ENCODE measurements at regions not wholly inside any gene's neighbourhood (a gene's known extent, or its start where the extent isn't known, plus 50 kb on each side); places are given as distances from the start of the nearest gene placed in this dataset.

DNA sequence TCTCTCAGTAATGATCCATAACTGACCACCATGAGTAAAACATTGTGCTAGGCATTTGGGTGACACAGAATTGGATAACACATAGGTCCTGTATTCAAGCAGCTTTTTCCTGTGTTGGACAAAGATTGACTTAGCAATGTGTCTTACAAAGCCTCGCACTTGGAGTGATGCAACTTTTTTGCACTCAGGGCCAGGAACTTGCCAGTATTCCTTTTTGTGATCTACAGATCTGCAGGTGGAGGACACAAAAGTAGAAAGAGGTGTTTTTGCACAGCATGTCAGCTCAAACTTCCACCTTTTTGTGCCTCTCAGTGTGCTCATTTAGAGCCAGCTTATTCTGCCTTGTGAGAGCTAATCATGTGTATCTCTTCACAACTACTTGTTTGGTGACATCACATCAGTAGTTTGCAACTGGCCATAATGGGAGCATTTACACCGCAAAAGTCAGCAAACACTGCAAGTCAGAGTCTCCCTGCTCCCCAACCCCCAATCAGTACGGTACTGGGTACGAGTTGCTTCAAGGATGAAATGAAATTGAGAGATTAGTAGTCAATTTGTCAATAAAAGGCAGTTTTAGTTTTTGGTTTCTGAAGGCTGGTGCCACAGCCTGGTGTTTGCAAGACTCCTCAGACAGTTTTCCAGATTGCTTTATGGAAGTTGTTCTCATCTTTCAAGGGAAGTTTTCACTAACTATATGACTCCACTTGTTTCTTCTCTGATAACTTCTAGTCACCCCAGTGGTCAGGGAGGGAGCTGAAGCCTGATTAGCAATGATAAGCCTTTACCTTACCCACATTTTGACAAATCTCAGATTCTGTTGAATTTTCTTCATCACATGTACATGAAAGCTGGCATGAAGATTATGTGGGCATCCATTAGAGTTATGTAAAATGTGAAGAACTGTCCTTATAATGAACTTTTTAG lies 149.1 kb downstream of the PDCD6IP start:
- H3K27me3 ChIP-seq (ENCODE audit: control insufficient read depth, insufficient read depth, low read length): peaks cover 1% of the 10 kb centered on the region; the same call in 1 of the 2 replicates
- TF ChIP-seq, protein P1, sequence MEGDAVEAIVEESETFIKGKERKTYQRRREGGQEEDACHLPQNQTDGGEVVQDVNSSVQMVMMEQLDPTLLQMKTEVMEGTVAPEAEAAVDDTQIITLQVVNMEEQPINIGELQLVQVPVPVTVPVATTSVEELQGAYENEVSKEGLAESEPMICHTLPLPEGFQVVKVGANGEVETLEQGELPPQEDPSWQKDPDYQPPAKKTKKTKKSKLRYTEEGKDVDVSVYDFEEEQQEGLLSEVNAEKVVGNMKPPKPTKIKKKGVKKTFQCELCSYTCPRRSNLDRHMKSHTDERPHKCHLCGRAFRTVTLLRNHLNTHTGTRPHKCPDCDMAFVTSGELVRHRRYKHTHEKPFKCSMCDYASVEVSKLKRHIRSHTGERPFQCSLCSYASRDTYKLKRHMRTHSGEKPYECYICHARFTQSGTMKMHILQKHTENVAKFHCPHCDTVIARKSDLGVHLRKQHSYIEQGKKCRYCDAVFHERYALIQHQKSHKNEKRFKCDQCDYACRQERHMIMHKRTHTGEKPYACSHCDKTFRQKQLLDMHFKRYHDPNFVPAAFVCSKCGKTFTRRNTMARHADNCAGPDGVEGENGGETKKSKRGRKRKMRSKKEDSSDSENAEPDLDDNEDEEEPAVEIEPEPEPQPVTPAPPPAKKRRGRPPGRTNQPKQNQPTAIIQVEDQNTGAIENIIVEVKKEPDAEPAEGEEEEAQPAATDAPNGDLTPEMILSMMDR (IDR thresholded peaks at IDR 0.05; ENCODE audit: insufficient read depth, low read depth, low read length): no peak
- no peak for DNase-seq (ENCODE audit: low read depth)
- H3K36me3 ChIP-seq (ENCODE audit: control insufficient read depth, insufficient read depth, low read length): no peaks in the 10 kb centered on the region
- POLR2A ChIA-PET: interaction anchor here (0.5 kb wide), 1 partner anchor 64 kb away, joined by 3 read pairs; no protein-coding TSS in a partner anchor
- CTCF ChIA-PET: no interaction called here
- no peak overlapping the region for H3K4me3 ChIP-seq (ENCODE audit: low read depth, low read length)

DNA sequence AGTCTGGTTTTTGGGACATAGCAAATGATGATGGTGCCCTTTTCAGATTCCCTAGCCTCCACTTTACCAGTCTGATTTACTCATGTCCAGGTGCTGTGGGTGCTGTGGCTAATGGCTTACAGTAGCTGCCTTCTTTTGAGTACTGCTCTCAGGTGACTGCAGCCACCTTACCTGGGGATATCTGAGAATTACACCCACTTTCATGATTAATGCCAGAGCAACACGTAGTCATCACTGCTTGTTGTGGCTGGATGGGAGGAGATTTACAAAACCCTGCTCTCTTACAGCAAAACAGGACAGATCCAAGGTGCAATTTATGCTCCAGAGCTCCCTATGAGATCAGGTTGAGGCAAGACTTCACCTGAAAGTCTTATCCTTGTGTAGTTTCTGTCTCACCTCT lies 150.6 kb downstream of the PDCD6IP start:
- Histone ChIP-seq H3K27me3 (ENCODE audit: control insufficient read depth, insufficient read depth, low read length) (peaks cover 1% of the 10 kb centered on the region; the same call in 1 of the 2 replicates), H3K4me3 (ENCODE audit: low read depth, low read length) (no peak overlapping the region), H3K36me3 (ENCODE audit: control insufficient read depth, insufficient read depth, low read length) (no peaks in the 10 kb centered on the region)
- TF ChIP-seq, protein P1 (IDR thresholded peaks at IDR 0.05; ENCODE audit: insufficient read depth, low read depth, low read length): no peak
- CTCF ChIA-PET: interaction anchor here (0.6 kb wide), 1 partner anchor 337 kb away, joined by 3 read pairs; no protein-coding TSS in a partner anchor
- DNase-seq (ENCODE audit: low read depth): no peak
- POLR2A ChIA-PET: no interaction called here

DNA sequence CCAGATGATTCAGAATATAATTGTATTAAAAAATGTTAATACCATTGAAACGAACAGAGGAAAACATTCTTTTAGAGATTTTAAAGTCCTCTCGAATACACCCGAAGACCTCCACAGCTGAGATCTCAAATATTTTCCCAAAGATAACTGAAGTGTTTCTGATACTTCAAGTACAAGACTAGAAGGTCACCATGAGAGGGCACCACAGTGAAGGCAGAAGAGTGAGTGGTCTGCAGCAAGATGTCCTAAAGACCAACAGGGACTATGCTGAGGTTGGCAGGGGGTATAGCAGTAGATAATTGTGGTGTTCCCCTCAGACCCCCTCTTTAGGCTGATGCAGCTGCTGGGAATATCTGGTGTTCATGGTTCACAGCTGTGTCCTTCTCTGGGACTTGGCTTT lies 156.5 kb downstream of the PDCD6IP start:
- DNase-seq (ENCODE audit: low read depth): no peak
- CTCF ChIA-PET: interaction anchor here (1.0 to 2.4 kb wide), 2 partner anchors 36 to 72 kb away, joined by 3 to 5 read pairs; no protein-coding TSS in a partner anchor

DNA sequence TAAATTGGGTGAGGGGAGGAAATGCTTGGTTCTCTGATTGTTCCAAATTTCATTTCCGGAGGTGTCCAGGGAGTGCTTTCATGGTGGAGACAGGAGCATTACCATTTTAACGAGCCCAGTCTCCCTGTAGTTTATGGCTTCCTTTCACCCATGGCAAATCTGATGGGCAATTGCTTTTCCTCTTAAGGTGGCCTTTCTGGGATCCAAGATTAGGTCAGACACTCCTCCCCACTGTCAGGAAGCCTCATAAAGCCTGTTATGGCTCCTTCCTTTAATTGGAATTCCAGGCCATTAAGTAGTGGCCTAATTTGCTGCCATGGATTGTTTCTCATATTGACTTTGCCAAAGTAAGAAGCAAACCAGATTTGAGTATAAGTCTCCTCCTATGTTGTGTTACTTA lies 157.8 kb downstream of the PDCD6IP start:
- POLR2A ChIA-PET: no interaction called here
- Histone ChIP-seq H3K27me3 (ENCODE audit: control insufficient read depth, insufficient read depth, low read length) (no peaks in the 10 kb centered on the region), H3K4me3 (ENCODE audit: low read depth, low read length) (no peak overlapping the region), H3K36me3 (ENCODE audit: control insufficient read depth, insufficient read depth, low read length) (no peaks in the 10 kb centered on the region)
- DNase-seq (ENCODE audit: low read depth): no peak
- CTCF ChIA-PET: no interaction called here
- TF ChIP-seq, protein P1 (IDR thresholded peaks at IDR 0.05; ENCODE audit: insufficient read depth, low read depth, low read length): no peak

More for the DNA sequence above, 156.5 kb downstream of the PDCD6IP start:
- POLR2A ChIA-PET: no interaction called here
- H3K27me3 ChIP-seq (ENCODE audit: control insufficient read depth, insufficient read depth, low read length): peaks cover 1% of the 10 kb centered on the region; the same call in 1 of the 2 replicates
- H3K4me3 ChIP-seq (ENCODE audit: low read depth, low read length): no peak overlapping the region
- TF ChIP-seq, protein P1 (IDR thresholded peaks at IDR 0.05; ENCODE audit: insufficient read depth, low read depth, low read length): peak; percentile 35; the same call in 1 of the 2 replicates
- H3K36me3 ChIP-seq (ENCODE audit: control insufficient read depth, insufficient read depth, low read length): no peaks in the 10 kb centered on the region

DNA sequence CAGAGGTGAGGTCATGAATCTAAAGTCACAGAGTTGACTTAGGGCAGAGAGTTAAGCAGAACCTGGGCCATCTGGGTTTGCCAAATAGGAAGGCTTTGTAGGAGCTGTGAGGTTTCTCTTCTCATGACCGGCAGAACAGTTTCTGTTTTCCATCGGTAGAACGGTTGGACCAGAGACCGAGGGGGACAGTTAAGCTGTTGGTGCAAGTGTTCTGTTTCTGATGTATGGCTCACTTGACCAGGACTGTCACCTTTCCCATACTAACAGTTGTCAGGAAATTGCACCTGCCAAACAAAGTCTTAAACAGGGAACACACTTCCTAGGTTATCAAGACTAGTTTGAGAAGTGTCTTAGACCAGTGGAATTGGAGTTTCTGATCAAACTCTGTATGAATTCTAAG lies 158.3 kb downstream of the PDCD6IP start:
- POLR2A ChIA-PET: no interaction called here
- TF ChIP-seq, protein P1 (IDR thresholded peaks at IDR 0.05; ENCODE audit: insufficient read depth, low read depth, low read length): no peak

More for the DNA sequence above, 158.3 kb downstream of the PDCD6IP start:
- CTCF ChIA-PET: no interaction called here
- H3K27me3 ChIP-seq (ENCODE audit: control insufficient read depth, insufficient read depth, low read length): no peaks in the 10 kb centered on the region
- DNase-seq (ENCODE audit: low read depth): no peak
- no peaks in the 10 kb centered on the region for H3K36me3 ChIP-seq (ENCODE audit: control insufficient read depth, insufficient read depth, low read length)
- no peak overlapping the region for H3K4me3 ChIP-seq (ENCODE audit: low read depth, low read length)

Measured in BJ (cell line).